ENCODE measurements at regions not wholly inside any gene's neighbourhood (a gene's known extent, or its start where the extent isn't known, plus 50 kb on each side); places are given as distances from the start of the nearest gene placed in this dataset.

DNA sequence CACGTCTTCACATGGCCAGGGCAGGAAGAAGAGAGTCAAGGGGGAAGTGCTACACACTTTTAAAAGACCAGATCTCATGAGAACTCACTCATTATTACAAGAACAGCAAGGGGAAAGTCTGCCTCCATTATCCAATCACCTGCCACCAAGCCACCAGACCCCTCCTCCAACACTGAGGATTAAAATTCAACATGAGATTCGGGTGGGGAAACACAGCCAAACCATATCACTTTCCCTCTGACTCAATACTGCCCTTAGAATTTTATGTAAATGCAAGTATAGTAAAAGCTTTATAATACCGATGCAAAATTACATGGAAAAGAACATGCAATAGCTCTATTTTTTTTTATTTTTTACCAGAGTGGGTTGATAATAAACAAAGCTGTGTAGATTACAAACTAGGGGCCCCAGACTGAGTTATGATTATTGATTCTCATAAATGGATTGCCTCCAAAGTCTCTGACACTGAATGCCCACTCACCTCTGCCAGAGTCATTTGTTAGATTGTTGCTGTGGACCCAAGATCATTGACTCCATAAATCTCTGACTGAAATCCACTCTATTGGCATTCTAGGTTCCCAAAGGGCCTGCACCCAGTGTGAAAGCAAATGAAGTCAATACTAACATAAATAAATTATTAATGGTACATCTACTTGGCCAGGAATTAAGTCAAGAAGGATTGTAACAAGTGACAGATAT is 184.8 kb upstream of the FUT9 start:
- H3K27me3 ChIP-seq (ENCODE audit: low read length): no peaks in the 10 kb centered on the region
- no peaks in the 10 kb centered on the region for H3F3A ChIP-seq (ENCODE audit: insufficient read depth)
- H4K20me1 ChIP-seq (ENCODE audit: low read depth, low read length): no peaks in the 10 kb centered on the region
- no peak for TF ChIP-seq EZH2phosphoT487 (conservative IDR thresholded peaks at IDR 0.05; ENCODE audit: low read length)
- TF ChIP-seq, protein P1, sequence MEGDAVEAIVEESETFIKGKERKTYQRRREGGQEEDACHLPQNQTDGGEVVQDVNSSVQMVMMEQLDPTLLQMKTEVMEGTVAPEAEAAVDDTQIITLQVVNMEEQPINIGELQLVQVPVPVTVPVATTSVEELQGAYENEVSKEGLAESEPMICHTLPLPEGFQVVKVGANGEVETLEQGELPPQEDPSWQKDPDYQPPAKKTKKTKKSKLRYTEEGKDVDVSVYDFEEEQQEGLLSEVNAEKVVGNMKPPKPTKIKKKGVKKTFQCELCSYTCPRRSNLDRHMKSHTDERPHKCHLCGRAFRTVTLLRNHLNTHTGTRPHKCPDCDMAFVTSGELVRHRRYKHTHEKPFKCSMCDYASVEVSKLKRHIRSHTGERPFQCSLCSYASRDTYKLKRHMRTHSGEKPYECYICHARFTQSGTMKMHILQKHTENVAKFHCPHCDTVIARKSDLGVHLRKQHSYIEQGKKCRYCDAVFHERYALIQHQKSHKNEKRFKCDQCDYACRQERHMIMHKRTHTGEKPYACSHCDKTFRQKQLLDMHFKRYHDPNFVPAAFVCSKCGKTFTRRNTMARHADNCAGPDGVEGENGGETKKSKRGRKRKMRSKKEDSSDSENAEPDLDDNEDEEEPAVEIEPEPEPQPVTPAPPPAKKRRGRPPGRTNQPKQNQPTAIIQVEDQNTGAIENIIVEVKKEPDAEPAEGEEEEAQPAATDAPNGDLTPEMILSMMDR (IDR thresholded peaks at IDR 0.05; ENCODE audit: insufficient read depth, low read length, poor library complexity, severe bottlenecking): no peak
- no peak overlapping the region for H3K9ac ChIP-seq (ENCODE audit: low read length)
- no peaks in the 10 kb centered on the region for H3K9me2 ChIP-seq (replicated peaks; ENCODE audit: insufficient read depth, low read length)
- H3K79me2 ChIP-seq (ENCODE audit: insufficient read depth, low read length): no peaks in the 10 kb centered on the region
- H2AFZ ChIP-seq (ENCODE audit: low read depth, low read length, severe bottlenecking): no peak overlapping the region
- H3K9me3 ChIP-seq (ENCODE audit: insufficient read depth, low read length): no peaks in the 10 kb centered on the region
- H3K36me3 ChIP-seq (ENCODE audit: low read length): no peaks in the 10 kb centered on the region
- H3K27ac ChIP-seq (ENCODE audit: low read depth, low read length): no peak overlapping the region
- no peak overlapping the region for H3K4me2 ChIP-seq (ENCODE audit: low read depth, low read length, poor library complexity, severe bottlenecking)
- H3K4me3 ChIP-seq (ENCODE audit: insufficient read depth, low read length, poor library complexity, severe bottlenecking): no peak overlapping the region

DNA sequence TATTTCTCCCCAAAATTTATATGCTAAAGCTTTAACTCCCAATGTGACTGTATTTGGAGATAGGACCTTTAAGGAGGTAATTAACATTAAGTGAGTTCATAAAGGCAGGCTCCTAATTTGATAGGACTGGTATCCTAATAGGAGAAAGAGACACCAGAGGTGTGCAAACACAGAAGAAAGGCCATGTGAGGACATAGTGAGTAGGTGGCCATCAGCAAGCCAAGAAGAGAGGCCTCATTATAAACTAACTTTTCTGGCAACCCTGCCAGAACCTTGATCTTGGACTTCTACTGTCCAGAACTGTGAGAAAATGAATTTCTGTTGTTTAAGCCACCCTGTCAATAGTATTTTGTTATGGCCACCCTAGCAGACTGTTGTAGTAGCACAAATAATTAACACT is 177.9 kb upstream of the FUT9 start:
- no peak overlapping the region for H3K9ac ChIP-seq (ENCODE audit: low read length)
- H3K4me3 ChIP-seq (ENCODE audit: insufficient read depth, low read length, poor library complexity, severe bottlenecking): no peak overlapping the region
- H3K9me3 ChIP-seq (ENCODE audit: insufficient read depth, low read length): no peaks in the 10 kb centered on the region
- H3K36me3 ChIP-seq (ENCODE audit: low read length): no peaks in the 10 kb centered on the region
- H2AFZ ChIP-seq (ENCODE audit: low read depth, low read length, severe bottlenecking): no peak overlapping the region
- H3F3A ChIP-seq (ENCODE audit: insufficient read depth): no peaks in the 10 kb centered on the region
- no peak for TF ChIP-seq EZH2phosphoT487 (conservative IDR thresholded peaks at IDR 0.05; ENCODE audit: low read length)
- TF ChIP-seq, protein P1 (IDR thresholded peaks at IDR 0.05; ENCODE audit: insufficient read depth, low read length, poor library complexity, severe bottlenecking): no peak
- H3K79me2 ChIP-seq (ENCODE audit: insufficient read depth, low read length): no peaks in the 10 kb centered on the region
- no peaks in the 10 kb centered on the region for H3K27me3 ChIP-seq (ENCODE audit: low read length)
- no peaks in the 10 kb centered on the region for H3K9me2 ChIP-seq (replicated peaks; ENCODE audit: insufficient read depth, low read length)
- H3K4me2 ChIP-seq (ENCODE audit: low read depth, low read length, poor library complexity, severe bottlenecking): no peak overlapping the region
- H4K20me1 ChIP-seq (ENCODE audit: low read depth, low read length): no peaks in the 10 kb centered on the region
- H3K27ac ChIP-seq (ENCODE audit: low read depth, low read length): no peak overlapping the region

DNA sequence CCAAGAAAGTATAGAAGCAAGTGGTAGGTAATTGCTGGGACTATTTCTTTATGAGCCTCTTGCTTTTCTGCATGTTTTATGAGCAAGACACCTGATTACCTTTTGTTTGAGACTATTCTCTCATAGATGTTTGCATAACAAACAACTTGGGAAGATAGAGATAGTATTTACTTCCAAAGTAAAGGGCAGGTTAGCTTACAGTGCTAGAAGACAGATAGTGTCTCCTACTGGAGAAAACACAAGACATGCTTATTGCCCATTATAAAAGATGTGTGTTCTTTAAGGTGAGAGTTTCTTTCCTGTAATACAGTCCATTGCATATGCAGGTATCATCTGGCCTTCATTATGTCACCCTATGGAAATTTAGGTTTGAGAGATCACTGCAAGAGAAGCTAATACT is 174.2 kb upstream of the FUT9 start:
- Histone ChIP-seq H4K20me1 (ENCODE audit: low read depth, low read length) (no peaks in the 10 kb centered on the region), H3K9me3 (ENCODE audit: insufficient read depth, low read length) (no peaks in the 10 kb centered on the region), H3K27ac (ENCODE audit: low read depth, low read length) (no peak overlapping the region), H3K27me3 (ENCODE audit: low read length) (no peaks in the 10 kb centered on the region), H3K4me2 (ENCODE audit: low read depth, low read length, poor library complexity, severe bottlenecking) (no peak overlapping the region), H3K9me2 (replicated peaks; ENCODE audit: insufficient read depth, low read length) (no peaks in the 10 kb centered on the region), H3F3A (ENCODE audit: insufficient read depth) (no peaks in the 10 kb centered on the region), H2AFZ (ENCODE audit: low read depth, low read length, severe bottlenecking) (no peak overlapping the region), H3K79me2 (ENCODE audit: insufficient read depth, low read length) (no peaks in the 10 kb centered on the region), H3K36me3 (ENCODE audit: low read length) (no peaks in the 10 kb centered on the region), H3K9ac (ENCODE audit: low read length) (no peak overlapping the region), H3K4me3 (ENCODE audit: insufficient read depth, low read length, poor library complexity, severe bottlenecking) (no peak overlapping the region)
- no peak for TF ChIP-seq EZH2phosphoT487 (conservative IDR thresholded peaks at IDR 0.05; ENCODE audit: low read length)
- TF ChIP-seq, protein P1 (IDR thresholded peaks at IDR 0.05; ENCODE audit: insufficient read depth, low read length, poor library complexity, severe bottlenecking): no peak

Data from SU-DHL-6 (cell line).